ENCODE measurements at regions not wholly inside any gene's neighbourhood (a gene's known extent, or its start where the extent isn't known, plus 50 kb on each side); places are given as distances from the start of the nearest gene placed in this dataset. TPM values are rescaled to one million over a fixed set of nuclear protein-coding genes. Genes with fewer than 3 reads are reported as not detected.

DNA sequence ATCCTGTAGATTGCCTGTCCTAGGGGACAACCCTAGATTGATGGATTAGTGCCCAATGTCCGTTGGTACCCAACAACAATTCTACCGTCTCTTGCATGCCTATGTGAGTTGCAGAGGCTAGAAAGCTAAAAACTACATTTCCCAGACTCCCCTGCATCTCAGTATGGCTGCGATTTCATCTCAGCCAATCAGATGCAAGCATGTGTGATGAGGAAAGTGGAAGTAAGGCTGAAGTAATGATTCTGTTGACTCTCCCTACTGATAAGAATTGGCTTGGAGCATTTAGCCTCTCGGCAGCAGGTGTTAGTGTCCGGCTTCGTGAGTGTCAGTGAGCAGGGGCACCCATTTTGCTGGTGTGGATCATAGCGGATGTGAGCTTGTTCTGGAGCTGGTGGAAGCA, 171.9 kb downstream of the FGFR2 start:
- no peaks in the 10 kb centered on the region for H3K4me1 ChIP-seq (ENCODE audit: control insufficient read depth, insufficient read depth, low read length)
- H3K4me3 ChIP-seq (ENCODE audit: low read depth, low read length), result no peak overlapping the region
- DNase-seq (ENCODE audit: low read depth in 4 of 6, low spot score in 6 of 6), result peak in 1 of 6 donors; percentile 76
- H3K27ac ChIP-seq (ENCODE audit: low read depth, low read length), result no peak overlapping the region
- H3K9me3 ChIP-seq (ENCODE audit: control insufficient read depth, insufficient read depth, low read length), result no peaks in the 10 kb centered on the region
- 71% methylated on average over 4 of the region's 7 CpGs for WGBS (ENCODE audit: insufficient coverage)
- H3K36me3 ChIP-seq (ENCODE audit: control insufficient read depth, insufficient read depth, low read length), result no peaks in the 10 kb centered on the region
- H3K27me3 ChIP-seq (ENCODE audit: control insufficient read depth, insufficient read depth, low read length), result no peaks in the 10 kb centered on the region

Small RNA genes lying in the stretch of these regions (small RNA-seq; reads per million reads assigned to genes)
- gene RN7SKP167 (ENCODE audit: low replicate concordance), result not detected
